H1 (cell line): ENCODE measurements at regions not wholly inside any gene's neighbourhood (a gene's known extent, or its start where the extent isn't known, plus 50 kb on each side); places are given as distances from the start of the nearest gene placed in this dataset.

ENCODE experiments used
- CTCF ChIA-PET: fragments of 300-600 bp; sonication (Branson Sonifier 250); formaldehyde crosslinking; loops from one replicate; lab custom pipeline; 2021; ENCODE audit not compliant: partially characterized antibody; lab: Charles Lee
- POLR2A ChIA-PET: fragments of 300-600 bp; sonication (Branson Sonifier 250); formaldehyde crosslinking; loops from one replicate; lab custom pipeline; 2021; ENCODE audit warnings: inconsistent platforms; ENCODE audit not compliant: partially characterized antibody; lab: Charles Lee
- DNase-seq, 2 experiments: peaks; one replicate each; pipeline versions ENCODE4 v3.0.0 to v3.0.0-alpha.2; 2010 to 2022; ENCODE audit warnings: low spot score in 2 of 2, low read depth in 1 of 2, mixed read lengths in 1 of 2
- FAIRE-seq: peaks from 2 replicates; lab custom pipeline; 2011; peaks lifted over from hg19 to GRCh38; lab: Jason Lieb, UNC
- H2AFZ ChIP-seq: 2 replicates; pipeline ENCODE4 v1.8.1; 2012; ENCODE audit warnings: low read length, inconsistent platforms
- H2AK5ac ChIP-seq: 2 replicates; pipeline ENCODE4 v1.6.1; 2013; ENCODE audit warnings: low read depth, low read length
- H2BK120ac ChIP-seq: replicated peaks from 2 replicates; pipeline ENCODE3; 2013; ENCODE audit warnings: low read depth, low read length, inconsistent platforms
- H2BK12ac ChIP-seq: 2 replicates; pipeline ENCODE4 v1.6.1; 2013; ENCODE audit warnings: low read depth, low read length
- H2BK15ac ChIP-seq: 2 replicates; pipeline ENCODE4 v1.6.1; 2013; ENCODE audit warnings: low read length
- H2BK20ac ChIP-seq: 2 replicates; pipeline ENCODE4 v1.6.1; 2013; ENCODE audit warnings: low read length
- H2BK5ac ChIP-seq: 2 replicates; pipeline ENCODE4 v1.6.1; 2013; ENCODE audit warnings: low read depth, low read length
- H3K14ac ChIP-seq: 2 replicates; pipeline ENCODE4 v1.6.1; 2013; ENCODE audit warnings: inconsistent platforms; ENCODE audit not compliant: insufficient read length
- H3K18ac ChIP-seq: 2 replicates; pipeline ENCODE4 v1.6.1; 2013; ENCODE audit warnings: low read length; ENCODE audit errors: extremely low read depth
- H3K23ac ChIP-seq: 2 replicates; pipeline ENCODE4 v1.6.1; 2013; ENCODE audit warnings: inconsistent platforms; ENCODE audit not compliant: insufficient read length
- H3K23me2 ChIP-seq: 2 replicates; pipeline ENCODE4 v1.6.1; 2013; ENCODE audit warnings: low read depth, low read length
- H3K27ac ChIP-seq: 2 replicates; pipeline ENCODE4 v1.6.1; 2011; ENCODE audit warnings: low read depth, low read length, inconsistent platforms
- H3K27me3 ChIP-seq, 4 experiments: replicated peaks in 1 of 4; 1 replicate in 1 of 4; 2 replicates in 3 of 4; pipeline versions ENCODE4 v1.6.1 to v1.8.1; 2011 to 2013; ENCODE audit warnings: low read length in 3 of 4, mild to moderate bottlenecking in 3 of 4, inconsistent platforms in 2 of 4, mixed read lengths in 2 of 4, moderate library complexity in 1 of 4; ENCODE audit not compliant: control insufficient read depth in 3 of 4, insufficient read depth in 3 of 4; ENCODE audit errors: extremely low read depth in 1 of 4
- H3K36me3 ChIP-seq, 4 experiments: 2 replicates each; pipeline versions ENCODE4 v1.6.1 to v1.8.1; 2011 to 2013; ENCODE audit warnings: mild to moderate bottlenecking in 4 of 4, low read length in 3 of 4, moderate library complexity in 2 of 4, control low read depth in 1 of 4, inconsistent platforms in 1 of 4; ENCODE audit not compliant: insufficient read depth in 4 of 4, control insufficient read depth in 2 of 4
- H3K4ac ChIP-seq: replicated peaks from 2 replicates; pipeline ENCODE3; 2013; ENCODE audit warnings: low read length, low read depth, mixed read lengths, inconsistent platforms; ENCODE audit not compliant: insufficient read length
- H3K4me1 ChIP-seq, 4 experiments: replicated peaks in 1 of 4; 1 replicate in 1 of 4; 2 replicates in 3 of 4; pipeline versions ENCODE4 v1.6.1 to v1.8.1; 2011 to 2013; ENCODE audit warnings: low read length in 3 of 4, inconsistent platforms in 2 of 4, mixed read lengths in 1 of 4; ENCODE audit not compliant: insufficient read depth in 4 of 4, control insufficient read depth in 3 of 4
- H3K4me2 ChIP-seq, 2 experiments: 2 replicates each; pipeline versions ENCODE4 v1.6.1 to v1.8.1; 2011 to 2013; ENCODE audit warnings: low read depth in 2 of 2, low read length in 2 of 2, control low read depth in 1 of 2, inconsistent platforms in 1 of 2, mild to moderate bottlenecking in 1 of 2; ENCODE audit not compliant: insufficient read depth in 1 of 2
- H3K4me3 ChIP-seq, 4 experiments: fragments of 200-600, 300-600 bp in 1 of 4; sonication (generic), shearing (Covaris generic), sonication (Bioruptor Twin) in 1 of 4; 2 replicates each; pipeline versions ENCODE4 v1.5.1 to v1.8.1; 2011 to 2016; ENCODE audit warnings: low read length in 4 of 4, low read depth in 3 of 4, control low read depth in 2 of 4, inconsistent platforms in 2 of 4, mild to moderate bottlenecking in 2 of 4, mixed read lengths in 1 of 4, moderate library complexity in 1 of 4; ENCODE audit not compliant: insufficient read depth in 2 of 4; ENCODE audit errors: extremely low read depth in 1 of 4
- H3K56ac ChIP-seq: replicated peaks from 2 replicates; pipeline ENCODE3; 2013; ENCODE audit warnings: low read depth, mild to moderate bottlenecking, mixed read lengths, low read length, inconsistent platforms; ENCODE audit not compliant: insufficient read length
- H3K79me1 ChIP-seq: 2 replicates; pipeline ENCODE4 v1.6.1; 2013; ENCODE audit warnings: low read depth, low read length, control low read depth
- H3K79me2 ChIP-seq, 2 experiments: 2 replicates each; pipeline versions ENCODE4 v1.6.1 to v1.8.1; 2012 to 2013; ENCODE audit warnings: low read length in 2 of 2, mild to moderate bottlenecking in 2 of 2, inconsistent platforms in 1 of 2; ENCODE audit not compliant: insufficient read depth in 2 of 2, control insufficient read depth in 1 of 2
- H3K9ac ChIP-seq, 4 experiments: replicated peaks in 1 of 4; 1 replicate in 1 of 4; 2 replicates in 3 of 4; pipeline versions ENCODE4 v1.6.1 to v1.8.1; 2011 to 2013; ENCODE audit warnings: low read depth in 3 of 4, low read length in 3 of 4, control low read depth in 2 of 4, mild to moderate bottlenecking in 2 of 4, moderate library complexity in 2 of 4, inconsistent platforms in 1 of 4; ENCODE audit errors: extremely low read depth in 1 of 4
- H3K9me3 ChIP-seq, 2 experiments: 2 replicates each; pipeline versions ENCODE4 v1.6.1 to v1.8.1; 2012 to 2013; ENCODE audit warnings: mild to moderate bottlenecking in 2 of 2, moderate library complexity in 2 of 2, control low read depth in 1 of 2, inconsistent platforms in 1 of 2, low read depth in 1 of 2, low read length in 1 of 2, mixed read lengths in 1 of 2; ENCODE audit not compliant: insufficient read depth in 2 of 2
- H4K20me1 ChIP-seq, 2 experiments: replicated peaks in 1 of 2; 2 replicates each; pipeline versions ENCODE3 to v1.8.1; 2011 to 2013; ENCODE audit warnings: inconsistent platforms in 2 of 2, low read length in 2 of 2, mild to moderate bottlenecking in 1 of 2; ENCODE audit not compliant: insufficient read depth in 2 of 2, control insufficient read depth in 1 of 2
- H4K5ac ChIP-seq: 2 replicates; pipeline ENCODE4 v1.6.1; 2013; ENCODE audit warnings: low read length, low read depth, mixed read lengths, inconsistent platforms; ENCODE audit not compliant: insufficient read length
- H4K8ac ChIP-seq: 2 replicates; pipeline ENCODE4 v1.8.0; 2013; ENCODE audit warnings: mild to moderate bottlenecking, moderate library complexity, low read length, inconsistent platforms; ENCODE audit not compliant: insufficient read depth; ENCODE audit errors: extremely low read depth
- H4K91ac ChIP-seq: replicated peaks from 2 replicates; pipeline ENCODE3; 2013; ENCODE audit warnings: low read length, mixed read lengths, inconsistent platforms; ENCODE audit not compliant: insufficient read length
- CEBPB ChIP-seq: IDR thresholded peaks from 2 replicates; pipeline ENCODE4 v1.6.1; 2012; ENCODE audit warnings: low read depth, low read length
- RFX5 ChIP-seq: IDR thresholded peaks from 2 replicates; pipeline ENCODE4 v1.6.1; 2011; ENCODE audit warnings: low read depth, low read length, improper control_type of control experiment, borderline replicate concordance
- RXRA ChIP-seq: IDR thresholded peaks from 2 replicates; pipeline ENCODE4 v1.6.1; 2011; ENCODE audit warnings: low read depth, mild to moderate bottlenecking, low read length, moderate library complexity; ENCODE audit not compliant: insufficient read depth
- WGBS, 2 experiments: shearing (Covaris generic) in 1 of 2; methylation state at CpG; one replicate each; pipeline versions ENCODE4 v1.1.6 to v1.1.7; 2013 to 2015; ENCODE audit warnings: low lambda C conversion rate in 2 of 2, mixed read lengths in 2 of 2, inconsistent platforms in 1 of 2, low coverage in 1 of 2, missing lambda C conversion rate in 1 of 2; ENCODE audit not compliant: insufficient replicate concordance in 2 of 2, insufficient coverage in 1 of 2, insufficient read length in 1 of 2; ENCODE audit errors: extremely low coverage in 1 of 2, missing lambda C conversion rate in 1 of 2; 5-methylcytosine and 5-hydroxymethylcytosine counted together

GRCh38 chr11:91984033-91984584 is 240.5 kb upstream of the FAT3 start:
- CTCF ChIA-PET, result interaction anchor here (1.1 to 1.5 kb wide), 2 partner anchors 8 to 470 kb away, joined by 3 to 4 read pairs; no protein-coding TSS in a partner anchor
- no peak for FAIRE-seq
- POLR2A ChIA-PET, result no interaction called here
- Histone ChIP-seq H4K20me1 (no peaks in the 10 kb centered on the region), H3K27me3 (no peaks in the 10 kb centered on the region), H3K9ac (no peak overlapping the region), H3K4me1 (peaks cover 0 to 7% (median 0%) of the 10 kb centered on the region in 4 experiments; a peak in 2 of 7 replicates), H3K23ac (no peak overlapping the region), H3K14ac (no peak overlapping the region), H2BK5ac (no peak overlapping the region), H2BK20ac (no peak overlapping the region), H2BK120ac (no peak overlapping the region), H3K79me1 (no peaks in the 10 kb centered on the region), H3K36me3 (no peaks in the 10 kb centered on the region), H3K23me2 (no peaks in the 10 kb centered on the region), H2BK15ac (no peak overlapping the region), H3K4me3 (no peak overlapping the region), H3K79me2 (no peaks in the 10 kb centered on the region), H4K5ac (no peak overlapping the region), H4K8ac (no peak overlapping the region), H4K91ac (no peak overlapping the region), H3K56ac (no peak overlapping the region), H3K18ac (no peak overlapping the region), H3K27ac (no peak overlapping the region), H3K4ac (no peak overlapping the region), H2AFZ (no peak overlapping the region; the same call in 1 of the 2 replicates), H3K4me2 (no peak overlapping the region), H2AK5ac (no peak overlapping the region), H3K9me3 (no peaks in the 10 kb centered on the region), H2BK12ac (no peak overlapping the region; the same call in 1 of the 2 replicates)
- WGBS, 2 experiments, result 87% methylated on average over 5 of the region's 5 CpGs; no CpG with 5 or more reads in 1 of the 2 experiments
- DNase-seq, result no peak
- no peak for TF ChIP-seq RXRA
- TF ChIP-seq CEBPB, result no peak
- TF ChIP-seq RFX5, result no peak
